ENCODE measurements at regions not wholly inside any gene's neighbourhood (a gene's known extent, or its start where the extent isn't known, plus 50 kb on each side); places are given as distances from the start of the nearest gene placed in this dataset.

- no peak for TF ChIP-seq CTCF (conservative IDR thresholded peaks at IDR 0.05; ENCODE audit: low read depth)
- no peak overlapping the region for H3K27ac ChIP-seq
- no peak for DNase-seq (ENCODE audit: low spot score)
- POLR2A ChIA-PET (ENCODE audit: low non-redundant PET): no interaction called here
- CTCF ChIA-PET: no interaction called here
These were observed 61.6 kb downstream of the CCR1 start for GRCh38 chr3:46146548-46146947.

- DNase-seq (ENCODE audit: low spot score): no peak
- H3K27ac ChIP-seq: no peak overlapping the region
- ChIA-PET POLR2A (ENCODE audit: low non-redundant PET) (no interaction called here), CTCF (no interaction called here)
- no peak for TF ChIP-seq CTCF (conservative IDR thresholded peaks at IDR 0.05; ENCODE audit: low read depth)
These were observed 62.1 kb downstream of the CCR1 start for GRCh38 chr3:46146021-46146420.

DNA sequence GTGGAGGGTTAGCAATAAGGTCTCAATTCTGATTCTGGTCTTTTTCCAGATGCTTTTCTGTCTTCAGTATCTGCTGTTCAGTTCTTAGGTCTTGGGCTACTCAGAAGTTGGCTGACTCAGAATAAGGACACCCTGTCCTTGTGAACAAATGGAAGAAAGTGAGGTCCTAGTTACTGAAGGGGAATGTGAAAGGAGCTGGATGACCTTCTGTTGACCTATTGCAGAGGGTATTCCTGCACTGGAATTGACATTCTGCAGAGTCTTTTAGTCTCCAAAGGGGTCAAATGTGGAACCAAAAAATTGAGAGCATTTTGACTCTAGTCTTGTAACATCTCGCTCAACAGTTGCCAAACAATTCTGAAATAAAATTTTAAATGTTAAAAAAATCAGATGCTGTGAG lies 63.0 kb downstream of the CCR1 start:
- POLR2A ChIA-PET (ENCODE audit: low non-redundant PET): no interaction called here

GRCh38 chr3:46143951-46144473 lies 64.1 kb downstream of the CCR1 start:
- DNase-seq (ENCODE audit: low spot score): no peak
- POLR2A ChIA-PET (ENCODE audit: low non-redundant PET): no interaction called here
- CTCF ChIA-PET: no interaction called here
- no peak overlapping the region for H3K27ac ChIP-seq
- no peak for TF ChIP-seq CTCF (conservative IDR thresholded peaks at IDR 0.05; ENCODE audit: low read depth)

More for the DNA sequence above, 63.0 kb downstream of the CCR1 start:
- no peak overlapping the region for H3K27ac ChIP-seq
- no peak for TF ChIP-seq CTCF (conservative IDR thresholded peaks at IDR 0.05; ENCODE audit: low read depth)
- CTCF ChIA-PET: no interaction called here
- DNase-seq (ENCODE audit: low spot score): no peak

DNA sequence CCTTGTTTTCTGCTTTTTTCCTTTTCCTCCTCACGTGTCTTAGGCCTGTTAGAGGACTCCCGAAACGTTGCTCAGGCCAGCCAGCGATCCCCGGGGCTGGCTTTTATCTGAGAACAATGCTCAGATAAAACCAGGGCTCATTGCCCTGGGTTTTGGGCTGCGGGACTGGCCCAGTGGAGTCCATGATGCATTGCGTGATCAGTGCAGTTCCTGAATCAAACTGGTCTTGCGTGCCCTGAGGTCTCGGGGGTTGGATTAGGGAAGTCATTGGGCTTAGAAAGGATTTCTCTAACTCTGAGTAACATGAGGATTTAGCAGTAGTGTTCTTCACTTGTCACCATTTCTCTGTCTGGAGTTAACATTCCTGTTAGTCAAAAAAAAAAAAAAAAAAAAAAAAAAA lies 66.3 kb downstream of the CCR1 start:
- no peak for DNase-seq (ENCODE audit: low spot score)
- CTCF ChIA-PET: no interaction called here
- no peak for TF ChIP-seq CTCF (conservative IDR thresholded peaks at IDR 0.05; ENCODE audit: low read depth)
- no peak overlapping the region for H3K27ac ChIP-seq
- POLR2A ChIA-PET (ENCODE audit: low non-redundant PET): no interaction called here

GRCh38 chr3:46138581-46138980 lies 69.5 kb downstream of the CCR1 start:
- POLR2A ChIA-PET (ENCODE audit: low non-redundant PET): no interaction called here
- DNase-seq (ENCODE audit: low spot score): no peak
- CTCF ChIA-PET: no interaction called here
- no peak overlapping the region for H3K27ac ChIP-seq
- no peak for TF ChIP-seq CTCF (conservative IDR thresholded peaks at IDR 0.05; ENCODE audit: low read depth)

DNA sequence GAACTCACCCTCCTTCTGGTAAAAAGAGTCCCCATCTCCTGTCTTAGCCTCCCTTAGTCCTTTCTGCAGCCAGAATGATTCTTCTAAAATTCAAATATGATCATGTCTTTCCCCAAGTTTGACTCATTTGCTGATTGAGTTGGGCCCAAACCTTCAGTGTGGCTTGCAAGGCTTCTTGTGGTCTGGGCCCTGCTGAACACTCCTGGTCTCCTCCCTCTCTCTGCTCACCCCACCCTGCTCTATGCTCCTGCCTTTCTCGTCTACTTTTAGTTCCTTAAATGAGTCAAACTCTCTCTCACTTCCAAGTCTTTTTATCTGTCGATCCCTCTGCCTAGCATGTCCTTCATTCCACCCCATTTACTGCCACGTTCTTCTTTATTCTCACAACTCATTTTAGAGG lies 72.6 kb downstream of the CCR1 start:
- POLR2A ChIA-PET (ENCODE audit: low non-redundant PET): no interaction called here
- TF ChIP-seq CTCF (conservative IDR thresholded peaks at IDR 0.05; ENCODE audit: low read depth): no peak
- no peak for DNase-seq (ENCODE audit: low spot score)
- no peak overlapping the region for H3K27ac ChIP-seq
- CTCF ChIA-PET: no interaction called here

Data from RWPE1 (cell line).